MM.1S (cell line): ENCODE measurements at regions not wholly inside any gene's neighbourhood (a gene's known extent, or its start where the extent isn't known, plus 50 kb on each side); places are given as distances from the start of the nearest gene placed in this dataset.

ENCODE experiments used
- DNase-seq: peaks from one replicate; pipeline ENCODE4 v3.0.0-alpha.2; 2015
- H2AFZ ChIP-seq: fragments of 300-600 bp; sonication (generic); 2 replicates; pipeline ENCODE4 v1.6.0; 2016; ENCODE audit warnings: antibody characterized with exemption, low read length
- H3F3A ChIP-seq: fragments of 300-600 bp; sonication (generic); 2 replicates; pipeline ENCODE4 v1.6.1; 2016; ENCODE audit warnings: mild to moderate bottlenecking, antibody characterized with exemption, low read length, moderate library complexity, mixed read lengths; ENCODE audit not compliant: insufficient read depth
- H3K27ac ChIP-seq: fragments of 300-600 bp; sonication (generic); 2 replicates; pipeline ENCODE4 v1.5.1; 2016; ENCODE audit warnings: mild to moderate bottlenecking, low read length
- H3K27me3 ChIP-seq: fragments of 300-600 bp; sonication (generic); replicated peaks from 2 replicates; pipeline ENCODE4 v1.6.0; 2016; ENCODE audit warnings: low read length; ENCODE audit not compliant: insufficient read depth
- H3K36me3 ChIP-seq: fragments of 300-600 bp; sonication (generic); replicated peaks from 2 replicates; pipeline ENCODE4 v1.6.1; 2016; ENCODE audit warnings: mild to moderate bottlenecking, low read length, mixed read lengths; ENCODE audit not compliant: insufficient read depth
- H3K4me1 ChIP-seq: fragments of 300-600 bp; sonication (generic); 2 replicates; pipeline ENCODE4 v1.6.1; 2016; ENCODE audit warnings: low read length, mixed read lengths
- H3K4me2 ChIP-seq: fragments of 300-600 bp; sonication (generic); 2 replicates; pipeline ENCODE4 v1.6.0; 2016; ENCODE audit warnings: low read depth, low read length
- H3K4me3 ChIP-seq: fragments of 300-600 bp; sonication (generic); 2 replicates; pipeline ENCODE4 v1.5.1; 2016; ENCODE audit warnings: low read length, mixed read lengths
- H3K79me2 ChIP-seq: fragments of 300-600 bp; sonication (generic); 2 replicates; pipeline ENCODE4 v1.6.1; 2016; ENCODE audit warnings: mixed run types, low read length, mixed read lengths
- H3K9ac ChIP-seq: fragments of 300-600 bp; sonication (generic); 2 replicates; pipeline ENCODE4 v1.6.1; 2016; ENCODE audit warnings: low read length, mixed read lengths
- H3K9me2 ChIP-seq: fragments of 300-600 bp; sonication (generic); replicated peaks from 2 replicates; pipeline ENCODE4 v1.6.1; 2016; ENCODE audit warnings: mild to moderate bottlenecking, low read length, mixed read lengths; ENCODE audit not compliant: insufficient read depth
- H3K9me3 ChIP-seq: fragments of 300-600 bp; sonication (generic); replicated peaks from 2 replicates; pipeline ENCODE4 v1.6.1; 2016; ENCODE audit warnings: mild to moderate bottlenecking, low read length, mixed read lengths; ENCODE audit not compliant: insufficient read depth
- H4K20me1 ChIP-seq: fragments of 300-600 bp; sonication (generic); 2 replicates; pipeline ENCODE4 v1.6.1; 2016; ENCODE audit warnings: mild to moderate bottlenecking, low read length, moderate library complexity, mixed read lengths; ENCODE audit not compliant: insufficient read depth
- CTCF ChIP-seq: fragments of 300-600 bp; sonication (generic); IDR thresholded peaks from 2 replicates; pipeline ENCODE4 v1.5.1; 2016; ENCODE audit warnings: antibody characterized with exemption, low read length, mixed read lengths
- EZH2 ChIP-seq: fragments of 300-600 bp; sonication (generic); optimal IDR thresholded peaks from 2 replicates; pipeline ENCODE3; 2017; ENCODE audit warnings: low read depth, mild to moderate bottlenecking, antibody characterized with exemption, low read length, mixed read lengths
- EZH2phosphoT487 ChIP-seq: fragments of 300-600 bp; sonication (generic); IDR thresholded peaks from 2 replicates; pipeline ENCODE4 v1.6.1; 2018; ENCODE audit warnings: antibody characterized with exemption, low read length

GRCh38 chr18:29181151-29181901 lies 1004.4 kb upstream of the CDH2 start:
- Histone ChIP-seq H4K20me1 (no peaks in the 10 kb centered on the region), H3K9me3 (no peaks in the 10 kb centered on the region), H3K9ac (no peak overlapping the region), H3K4me3 (no peak overlapping the region), H3K79me2 (no peaks in the 10 kb centered on the region), H3K4me2 (no peak overlapping the region), H2AFZ (no peak overlapping the region), H3K27me3 (no peaks in the 10 kb centered on the region), H3F3A (no peaks in the 10 kb centered on the region), H3K27ac (no peak overlapping the region), H3K4me1 (no peaks in the 10 kb centered on the region), H3K36me3 (no peaks in the 10 kb centered on the region), H3K9me2 (no peaks in the 10 kb centered on the region)
- no peak for DNase-seq
- TF ChIP-seq CTCF = no peak
- TF ChIP-seq EZH2phosphoT487 = no peak
- no peak for TF ChIP-seq EZH2

GRCh38 chr18:29176681-29177080 lies 999.8 kb upstream of the CDH2 start:
- H3K4me2 ChIP-seq = no peak overlapping the region
- H3K27me3 ChIP-seq = no peaks in the 10 kb centered on the region
- no peaks in the 10 kb centered on the region for H3K4me1 ChIP-seq
- H4K20me1 ChIP-seq = no peaks in the 10 kb centered on the region
- no peak for DNase-seq
- no peaks in the 10 kb centered on the region for H3K79me2 ChIP-seq
- H3K27ac ChIP-seq = no peak overlapping the region
- no peak for TF ChIP-seq CTCF
- no peak for TF ChIP-seq EZH2phosphoT487
- no peak for TF ChIP-seq EZH2
- H2AFZ ChIP-seq = no peak overlapping the region
- no peaks in the 10 kb centered on the region for H3F3A ChIP-seq
- H3K9ac ChIP-seq = no peak overlapping the region
- H3K4me3 ChIP-seq = no peak overlapping the region
- no peaks in the 10 kb centered on the region for H3K36me3 ChIP-seq
- no peaks in the 10 kb centered on the region for H3K9me2 ChIP-seq
- H3K9me3 ChIP-seq = no peaks in the 10 kb centered on the region

DNA sequence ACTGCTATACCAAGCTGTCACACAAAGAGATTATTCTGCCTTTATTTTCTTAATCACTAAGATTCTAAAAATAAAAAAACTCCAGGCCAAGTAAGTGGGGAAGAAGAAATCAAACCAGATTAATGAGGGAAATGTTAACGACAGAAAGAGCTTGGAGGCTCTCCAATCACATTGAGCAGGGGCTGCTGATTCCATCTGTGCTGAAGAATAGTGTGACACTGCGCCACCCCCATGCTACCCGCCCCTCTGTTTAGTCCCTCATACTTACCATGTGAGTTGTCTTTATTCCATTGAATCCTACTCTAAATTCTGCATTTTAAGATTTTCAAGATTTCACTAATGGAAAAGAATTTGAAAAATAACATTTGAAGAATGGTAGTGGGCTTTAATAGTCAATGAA lies 998.0 kb upstream of the CDH2 start:
- no peak overlapping the region for H2AFZ ChIP-seq
- TF ChIP-seq EZH2phosphoT487 (no peak), EZH2 (no peak), CTCF (no peak)
- H3K36me3 ChIP-seq = no peaks in the 10 kb centered on the region
- H3K9me3 ChIP-seq = no peaks in the 10 kb centered on the region
- no peak overlapping the region for H3K4me2 ChIP-seq
- no peak overlapping the region for H3K27ac ChIP-seq
- no peaks in the 10 kb centered on the region for H3K79me2 ChIP-seq
- no peak overlapping the region for H3K4me3 ChIP-seq
- no peaks in the 10 kb centered on the region for H3K9me2 ChIP-seq
- no peaks in the 10 kb centered on the region for H3K27me3 ChIP-seq
- DNase-seq = no peak
- no peaks in the 10 kb centered on the region for H4K20me1 ChIP-seq
- no peaks in the 10 kb centered on the region for H3K4me1 ChIP-seq
- no peak overlapping the region for H3K9ac ChIP-seq
- no peaks in the 10 kb centered on the region for H3F3A ChIP-seq
